ENCODE measurements at regions not wholly inside any gene's neighbourhood (a gene's known extent, or its start where the extent isn't known, plus 50 kb on each side); places are given as distances from the start of the nearest gene placed in this dataset.

- Histone ChIP-seq H3K4me1 (no peaks in the 10 kb centered on the region), H3K27ac (no peak overlapping the region), H3K36me3 (replicated peaks in 1 of 2; ENCODE audit: insufficient read depth in 1 of 2, low read depth in 2 of 2) (no peaks in the 10 kb centered on the region), H3K27me3 (peaks cover 0 to 2% of the 10 kb centered on the region in 2 donors), H3K9me3 (no peaks in the 10 kb centered on the region), H3K4me3 (no peak overlapping the region)
- DNase-seq (no peak), ATAC-seq (no peak)
- intact Hi-C loops (cut with DNase I) = no loop called here
- no peak for TF ChIP-seq CTCF (IDR thresholded peaks at IDR 0.05)
- TF ChIP-seq POLR2A (IDR thresholded peaks at IDR 0.05) = no peak
Observed at GRCh38 chr6:145345094-145345493, 390.2 kb downstream of the EPM2A start.

- ATAC-seq = no peak
- peaks cover 0 to 2% of the 10 kb centered on the region in 2 donors for H3K27me3 ChIP-seq
- intact Hi-C loops (cut with DNase I) = no loop called here
Observed at GRCh38 chr6:145347216-145347615, 388.1 kb downstream of the EPM2A start.

GRCh38 chr6:145349950-145350510 lies 385.3 kb downstream of the EPM2A start:
- H3K36me3 ChIP-seq (replicated peaks in 1 of 2; ENCODE audit: insufficient read depth in 1 of 2, low read depth in 2 of 2) = no peaks in the 10 kb centered on the region
- H3K4me1 ChIP-seq = no peaks in the 10 kb centered on the region
- no peak for TF ChIP-seq POLR2A (IDR thresholded peaks at IDR 0.05)
- TF ChIP-seq CTCF (IDR thresholded peaks at IDR 0.05) = no peak
- no peak overlapping the region for H3K4me3 ChIP-seq
- intact Hi-C loops (cut with DNase I) = no loop called here
- DNase-seq = no peak
- H3K9me3 ChIP-seq = no peaks in the 10 kb centered on the region
- H3K27me3 ChIP-seq = no peaks in the 10 kb centered on the region
- ATAC-seq = no peak
- H3K27ac ChIP-seq = no peak overlapping the region
- WGBS, 2 donors = 38 to 41% methylated on average over 3 of the region's 3 CpGs

More at GRCh38 chr6:145347216-145347615, 388.1 kb downstream of the EPM2A start:
- no peak for DNase-seq
- no peak for TF ChIP-seq POLR2A (IDR thresholded peaks at IDR 0.05)
- TF ChIP-seq CTCF (IDR thresholded peaks at IDR 0.05) = no peak
- no peaks in the 10 kb centered on the region for H3K9me3 ChIP-seq
- H3K4me1 ChIP-seq = no peaks in the 10 kb centered on the region
- H3K36me3 ChIP-seq (replicated peaks in 1 of 2; ENCODE audit: insufficient read depth in 1 of 2, low read depth in 2 of 2) = no peaks in the 10 kb centered on the region
- H3K4me3 ChIP-seq = no peak overlapping the region
- 50% methylated on average over 2 of the region's 2 CpGs for WGBS, 2 donors
- H3K27ac ChIP-seq = no peak overlapping the region

GRCh38 chr6:145350928-145351327 lies 384.4 kb downstream of the EPM2A start:
- ATAC-seq (no peak), DNase-seq (no peak)
- 56 to 58% methylated on average over 3 of the region's 3 CpGs for WGBS, 2 donors
- TF ChIP-seq CTCF (IDR thresholded peaks at IDR 0.05) (no peak), POLR2A (IDR thresholded peaks at IDR 0.05) (no peak)
- no peaks in the 10 kb centered on the region for H3K36me3 ChIP-seq (replicated peaks in 1 of 2; ENCODE audit: insufficient read depth in 1 of 2, low read depth in 2 of 2)
- H3K27ac ChIP-seq = no peak overlapping the region
- intact Hi-C loops (cut with DNase I) = no loop called here
- no peaks in the 10 kb centered on the region for H3K27me3 ChIP-seq
- no peaks in the 10 kb centered on the region for H3K9me3 ChIP-seq
- H3K4me3 ChIP-seq = no peak overlapping the region
- H3K4me1 ChIP-seq = no peaks in the 10 kb centered on the region

GRCh38 chr6:145352382-145353080 lies 382.8 kb downstream of the EPM2A start:
- Histone ChIP-seq H3K27ac (no peak overlapping the region), H3K4me3 (no peak overlapping the region), H3K36me3 (replicated peaks in 1 of 2; ENCODE audit: insufficient read depth in 1 of 2, low read depth in 2 of 2) (no peaks in the 10 kb centered on the region), H3K27me3 (no peaks in the 10 kb centered on the region), H3K9me3 (no peaks in the 10 kb centered on the region), H3K4me1 (no peaks in the 10 kb centered on the region)
- TF ChIP-seq CTCF (IDR thresholded peaks at IDR 0.05) = no peak
- TF ChIP-seq POLR2A (IDR thresholded peaks at IDR 0.05) = no peak
- no peak for DNase-seq
- no peak for ATAC-seq
- intact Hi-C loops (cut with DNase I) = no loop called here
- WGBS, 2 donors = 77 to 84% methylated on average over 11 of the region's 11 CpGs
